Left kidney (tissue), 1 donor: ENCODE measurements at regions not wholly inside any gene's neighbourhood (a gene's known extent, or its start where the extent isn't known, plus 50 kb on each side); places are given as distances from the start of the nearest gene placed in this dataset.
"Not testable (repeated sequence)": the region's sequence is repeated elsewhere in the genome, so short reads cannot be mapped to it uniquely, and the experiment has no call there.

ENCODE experiments used
- DNase-seq: peaks from one replicate; pipeline ENCODE4 v3.0.0-alpha.2; 2013

DNA sequence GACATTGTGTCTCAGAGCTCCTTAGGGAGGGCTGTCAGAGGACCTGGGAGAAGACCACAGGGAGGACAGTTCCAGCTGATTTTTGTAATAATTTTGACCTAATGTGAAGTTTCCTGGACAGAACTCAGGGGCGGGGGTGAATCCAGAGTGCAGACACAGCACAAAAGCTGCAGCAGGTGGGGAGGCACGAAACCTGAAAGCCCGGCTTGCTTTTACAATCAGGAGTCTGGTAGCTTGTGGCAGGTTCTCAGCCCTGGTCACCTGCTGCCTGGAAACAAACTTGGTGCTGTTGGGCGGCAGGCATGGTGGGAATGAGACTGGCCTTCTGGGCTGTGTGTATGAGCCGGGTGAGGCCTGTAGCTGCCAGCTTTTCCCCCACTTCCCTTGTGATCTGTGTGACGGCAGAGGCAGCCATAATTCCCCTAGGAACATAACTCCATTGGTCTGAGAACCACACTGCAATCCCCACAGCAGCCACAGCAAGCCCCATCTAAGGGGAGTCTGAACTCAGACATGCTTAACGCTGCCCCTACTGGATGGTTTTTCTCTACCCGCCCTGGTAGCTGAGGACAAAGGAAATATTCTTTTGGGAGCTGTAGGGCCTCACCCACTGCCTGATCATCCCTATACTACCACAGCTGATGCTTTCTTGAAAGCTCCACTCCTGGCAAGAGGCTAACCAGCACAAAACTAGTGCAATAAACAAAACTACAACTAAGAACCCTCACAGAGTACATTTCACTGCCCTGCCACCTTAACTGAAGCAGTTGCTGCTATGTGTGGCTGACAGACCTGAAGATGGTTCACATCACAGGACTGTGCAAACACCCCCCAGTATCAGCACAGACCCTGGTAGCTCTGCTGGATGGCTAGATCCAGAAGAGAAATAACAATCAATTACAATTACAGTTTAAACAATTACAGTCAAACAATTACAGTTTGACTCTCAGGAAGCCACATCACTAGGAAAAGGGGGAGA lies 1055.1 kb upstream of the GJE1 start:
- no peak for DNase-seq

GRCh38 chr6:141057761-141058160 lies 1075.0 kb upstream of the GJE1 start:
- DNase-seq: no peak

GRCh38 chr6:141056945-141057625 lies 1075.6 kb upstream of the GJE1 start:
- DNase-seq: no peak

DNA sequence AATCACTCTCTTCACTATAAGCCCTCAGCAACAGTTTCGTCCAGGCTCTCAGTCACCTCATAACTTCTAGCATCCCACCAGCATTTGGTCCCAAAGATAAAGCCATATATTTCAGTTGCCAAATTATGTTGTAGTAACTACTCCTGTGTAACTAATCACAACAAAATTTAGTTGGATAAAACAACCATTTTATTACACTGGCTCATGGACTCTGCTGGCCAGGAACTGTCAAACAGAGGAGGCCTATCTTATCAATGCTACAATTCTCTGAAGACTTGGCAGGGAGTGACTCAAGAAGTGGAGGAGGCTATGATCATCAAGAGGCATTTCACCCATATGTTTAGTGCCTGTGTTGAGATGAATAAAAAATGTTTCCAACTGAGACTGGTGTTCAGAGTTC lies 1082.3 kb upstream of the GJE1 start:
- no peak for DNase-seq

GRCh38 chr6:141048451-141048850 lies 1084.3 kb upstream of the GJE1 start:
- DNase-seq: no peak

DNA sequence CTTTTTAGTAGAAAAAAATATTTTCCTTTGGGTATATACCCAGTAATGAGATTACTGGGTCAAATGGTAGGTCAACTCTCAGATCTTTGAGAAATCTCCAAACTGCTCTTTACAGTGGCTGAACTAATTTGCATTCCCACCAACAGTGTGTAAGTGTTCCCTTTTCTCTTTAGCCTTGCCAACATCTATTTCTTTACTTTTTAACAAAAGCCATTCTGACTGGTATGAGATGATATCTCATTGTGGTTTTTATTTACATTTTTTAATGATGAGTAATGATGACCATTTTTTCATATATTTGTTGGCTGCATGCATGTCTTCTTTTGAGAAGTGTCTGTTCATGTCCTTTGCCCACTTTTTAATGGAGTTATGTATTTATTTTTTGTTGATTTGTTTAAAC lies 1086.2 kb upstream of the GJE1 start:
- DNase-seq: not testable (repeated sequence)

DNA sequence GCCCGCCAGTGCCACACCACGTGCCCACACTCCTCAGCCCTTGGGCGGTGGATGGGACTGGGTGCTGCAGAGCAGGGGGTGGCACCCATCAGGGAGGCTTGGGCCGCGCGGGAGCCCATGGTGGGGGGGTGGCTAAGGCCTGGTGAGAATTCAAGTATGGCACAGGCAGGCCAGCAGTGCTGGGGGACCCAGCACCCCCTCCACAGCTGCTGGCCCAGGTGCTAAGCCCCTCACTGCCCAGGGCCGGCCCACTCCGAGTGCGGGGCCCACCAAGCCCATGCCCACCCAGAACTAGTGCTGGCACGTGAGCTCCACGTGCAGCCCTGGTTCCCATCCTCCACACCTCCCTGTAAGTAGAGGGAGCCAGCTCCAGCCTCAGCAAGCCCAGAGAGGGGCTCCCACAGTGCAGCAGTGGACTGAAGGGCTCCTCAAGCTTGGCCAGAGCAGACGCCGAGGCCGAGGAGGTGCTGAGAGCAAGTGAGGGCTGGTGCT lies 1091.1 kb upstream of the GJE1 start:
- DNase-seq: no peak

DNA sequence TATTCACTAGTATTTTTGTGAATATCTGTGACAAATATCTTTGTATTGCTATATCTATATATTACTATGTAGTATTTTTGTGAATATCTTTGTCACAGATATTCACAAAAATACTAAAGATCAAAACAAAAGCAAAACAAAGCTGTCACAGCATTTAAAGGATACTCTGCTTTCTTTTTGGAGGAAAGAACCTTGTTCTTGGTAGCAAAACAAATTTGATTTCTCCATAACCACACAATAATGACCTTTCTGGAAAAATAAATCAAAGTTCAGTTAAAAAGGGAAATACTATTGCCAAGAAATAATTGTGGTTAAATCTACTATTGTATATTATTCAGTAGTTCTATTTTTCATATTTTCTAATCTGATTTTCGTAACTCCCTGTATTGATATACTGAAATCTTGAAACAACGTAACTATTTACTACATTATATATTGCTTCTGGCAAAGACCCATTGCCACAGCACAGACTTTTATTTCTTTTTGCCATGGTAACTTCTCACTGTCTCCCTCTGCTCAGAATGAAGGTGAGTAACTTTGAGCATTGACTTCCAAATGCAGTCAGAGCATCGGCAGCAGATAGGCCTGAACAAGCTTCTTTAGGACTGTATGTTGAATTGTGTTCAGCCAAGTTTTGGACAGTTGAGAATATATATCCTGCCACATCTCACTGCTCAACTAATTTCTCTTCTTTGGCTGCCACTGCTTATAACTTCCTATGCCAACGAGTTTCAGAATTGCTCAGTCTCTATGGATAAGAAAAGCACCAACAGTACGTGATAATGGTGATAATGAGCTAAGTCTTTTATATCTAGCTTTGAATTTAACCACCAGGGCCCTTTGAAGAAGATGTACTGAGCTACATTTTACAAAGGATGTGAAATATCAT lies 1097.2 kb upstream of the GJE1 start:
- DNase-seq: no peak

- no peak for DNase-seq
These were observed 1099.6 kb upstream of the GJE1 start for GRCh38 chr6:141033101-141033500.

DNA sequence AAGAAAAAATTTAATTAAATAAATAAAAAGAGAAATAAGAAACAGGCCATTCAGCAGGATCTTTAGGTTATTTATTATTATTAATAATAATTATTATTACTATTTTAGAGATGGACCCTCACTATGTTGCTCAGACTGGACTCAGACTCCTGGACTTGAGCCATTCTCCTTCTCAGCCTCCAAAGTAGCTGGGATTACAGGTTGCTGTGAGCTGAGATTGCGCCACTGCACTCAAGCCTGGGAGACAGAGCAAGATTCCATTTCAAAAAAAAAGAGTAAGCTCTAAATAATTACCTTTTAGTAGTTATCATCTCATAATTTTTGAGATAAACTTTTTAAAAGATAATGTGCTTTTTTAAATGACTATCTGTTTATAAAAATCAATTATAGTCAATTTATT lies 1102.8 kb upstream of the GJE1 start:
- DNase-seq: no peak

- no peak for DNase-seq
These were observed 1103.9 kb upstream of the GJE1 start for GRCh38 chr6:141028791-141029280.

DNA sequence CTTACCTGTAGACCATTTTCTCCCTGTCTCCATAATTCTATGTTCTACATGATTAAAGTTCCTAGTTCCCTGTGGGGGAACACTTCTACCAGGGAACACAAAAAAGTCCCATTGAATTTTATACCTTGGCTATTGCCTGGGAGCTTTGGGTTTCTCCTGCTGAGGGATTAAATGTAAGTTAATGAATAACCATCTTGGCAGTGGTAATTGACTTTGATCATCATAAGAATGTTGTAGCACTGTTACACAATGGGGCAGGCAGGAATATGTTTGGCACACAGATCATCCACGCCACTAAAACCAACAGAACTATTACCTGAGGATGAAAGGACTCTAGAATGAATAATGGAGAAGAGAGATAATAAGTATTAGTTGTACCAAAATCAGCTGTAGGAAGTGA lies 1106.2 kb upstream of the GJE1 start:
- DNase-seq: peak; percentile 6

- DNase-seq: no peak
These were observed 1108.2 kb upstream of the GJE1 start for GRCh38 chr6:141024526-141024925.

- DNase-seq: no peak
These were observed 1114.8 kb upstream of the GJE1 start for GRCh38 chr6:141017941-141018340.

- DNase-seq: no peak
These were observed 1131.8 kb upstream of the GJE1 start for GRCh38 chr6:141000917-141001316.

GRCh38 chr6:140993515-140993914 lies 1139.2 kb upstream of the GJE1 start:
- no peak for DNase-seq

- no peak for DNase-seq
These were observed 1140.0 kb upstream of the GJE1 start for GRCh38 chr6:140992678-140993077.

GRCh38 chr6:140988780-140989179 lies 1143.9 kb upstream of the GJE1 start:
- DNase-seq: no peak

- DNase-seq: no peak
These were observed 1145.2 kb upstream of the GJE1 start for GRCh38 chr6:140987364-140988155.

DNA sequence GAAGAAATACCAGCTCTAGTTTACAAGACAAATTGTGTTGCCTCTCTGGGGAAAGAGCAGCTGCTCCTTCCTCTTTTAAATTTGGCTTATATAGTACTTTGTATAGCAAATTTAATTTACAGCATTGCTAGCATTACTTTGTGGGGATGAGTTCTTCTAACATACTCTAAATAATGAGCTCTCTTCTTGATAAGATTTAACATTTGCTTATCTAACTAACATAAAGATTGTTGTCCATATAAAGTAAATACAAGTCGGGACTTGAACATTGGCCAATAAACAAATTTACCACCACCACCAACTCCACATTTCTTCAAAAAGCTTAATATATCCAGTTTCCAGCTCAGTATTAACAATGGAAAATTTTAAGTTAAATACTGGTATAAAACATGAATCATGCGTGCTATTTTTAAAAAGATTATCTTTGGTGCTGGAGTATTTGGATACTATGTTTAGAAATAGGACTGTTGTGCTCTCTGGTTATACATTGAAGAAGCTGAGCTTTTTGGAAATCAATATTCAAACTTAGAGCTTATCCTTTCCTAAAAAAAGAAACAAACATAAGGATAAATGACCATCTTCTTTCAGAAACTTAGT lies 1146.9 kb upstream of the GJE1 start:
- no peak for DNase-seq
